Caco-2 (cell line): ENCODE measurements at regions not wholly inside any gene's neighbourhood (a gene's known extent, or its start where the extent isn't known, plus 50 kb on each side); places are given as distances from the start of the nearest gene placed in this dataset.

Experiments used
- BruUV-seq: library from RNA; stranded (reverse); fragments of 400-500 nt; replicated peaks from 2 replicates; lab custom pipeline; 2021; lab: Mats Ljungman, UMichigan
- CTCF ChIA-PET: fragments of 300-600 bp; sonication (Branson Sonifier 250); formaldehyde crosslinking; loops from one replicate; lab custom pipeline; 2022; ENCODE audit warnings: antibody characterized with exemption; lab: Charles Lee
- POLR2A ChIA-PET: fragments of 300-600 bp; sonication (Branson Sonifier 250); formaldehyde crosslinking; loops from one replicate; lab custom pipeline; 2022; ENCODE audit warnings: antibody characterized with exemption; lab: Charles Lee
- DNase-seq, 2 experiments: peaks; one replicate each; pipeline versions ENCODE4 v3.0.0 to v3.0.0-alpha.2; 2020 to 2022
- H3K27me3 ChIP-seq: replicated peaks from 2 replicates; pipeline ENCODE4 v1.6.0; 2011; ENCODE audit warnings: low read length; ENCODE audit not compliant: control insufficient read depth, insufficient read depth
- H3K36me3 ChIP-seq: 2 replicates; pipeline ENCODE4 v1.5.1; 2011; ENCODE audit warnings: low read length; ENCODE audit not compliant: control insufficient read depth, insufficient read depth
- H3K4me1 ChIP-seq: fragments of 250-450 bp; sonication (Bioruptor Pico); 2 replicates; pipeline ENCODE4 v1.5.1; 2020; ENCODE audit warnings: mild to moderate bottlenecking
- H3K4me3 ChIP-seq: 2 replicates; pipeline ENCODE4 v1.5.1; 2011; ENCODE audit warnings: low read depth, mild to moderate bottlenecking, control low read depth, low read length
- H3K9me3 ChIP-seq: fragments of 250-450 bp; sonication (Bioruptor Pico); 2 replicates; pipeline ENCODE4 v1.5.1; 2020; ENCODE audit warnings: mild to moderate bottlenecking, moderate library complexity
- H3K27ac Mint-ChIP-seq: one replicate; pipeline ENCODE4 v1.8.0; 2022; ENCODE audit warnings: mixed read lengths; ENCODE audit not compliant: unreplicated experiment
- H3K27me3 Mint-ChIP-seq: one replicate; pipeline ENCODE4 v1.8.0; 2022; ENCODE audit warnings: mixed read lengths; ENCODE audit not compliant: insufficient read depth, unreplicated experiment
- H3K36me3 Mint-ChIP-seq: one replicate; pipeline ENCODE4 v1.8.0; 2022; ENCODE audit warnings: mild to moderate bottlenecking, mixed read lengths; ENCODE audit not compliant: insufficient read depth, unreplicated experiment
- H3K4me1 Mint-ChIP-seq: one replicate; pipeline ENCODE4 v1.8.0; 2022; ENCODE audit warnings: low read depth, mixed read lengths; ENCODE audit not compliant: unreplicated experiment
- H3K4me3 Mint-ChIP-seq: one replicate; pipeline ENCODE4 v1.8.0; 2022; ENCODE audit warnings: mild to moderate bottlenecking, moderate library complexity, mixed read lengths; ENCODE audit not compliant: unreplicated experiment
- H3K9me3 Mint-ChIP-seq: one replicate; pipeline ENCODE4 v1.8.0; 2022; ENCODE audit warnings: mixed read lengths; ENCODE audit not compliant: unreplicated experiment
- intact Hi-C: fragments of 100-400 bp; cut with micrococcal nuclease; formaldehyde crosslinking; loops from one replicate; pipeline ENCODE4 v1.10.0; 2022; ENCODE audit not compliant: unreplicated experiment
- TF ChIP-seq, protein P1 (sequence below), 2 experiments: fragments of 200-600 bp in 1 of 2; IDR thresholded peaks; 1 replicate in 1 of 2; 2 replicates in 1 of 2; pipeline versions ENCODE4 v1.5.1 to v1.8.0; 2011 to 2022; ENCODE audit warnings: antibody characterized with exemption in 1 of 2, control low read depth in 1 of 2, inconsistent platforms in 1 of 2, low read depth in 1 of 2, low read length in 1 of 2, mild to moderate bottlenecking in 1 of 2, moderate library complexity in 1 of 2; ENCODE audit not compliant: insufficient read depth in 1 of 2, severe bottlenecking in 1 of 2, unreplicated experiment in 1 of 2

GRCh38 chr1:60665311-60665710 is 417.1 kb upstream of the NFIA start:
- H3K4me1 Mint-ChIP-seq: no peaks in the 10 kb centered on the region
- H3K27me3 Mint-ChIP-seq: peaks cover 12% of the 10 kb centered on the region
- DNase-seq: no peak
- Histone ChIP-seq H3K27me3 (no peaks in the 10 kb centered on the region), H3K4me3 (no peak overlapping the region), H3K36me3 (no peaks in the 10 kb centered on the region), H3K9me3 (no peaks in the 10 kb centered on the region), H3K4me1 (no peaks in the 10 kb centered on the region)
- no peaks in the 10 kb centered on the region for H3K9me3 Mint-ChIP-seq
- TF ChIP-seq, protein P1, sequence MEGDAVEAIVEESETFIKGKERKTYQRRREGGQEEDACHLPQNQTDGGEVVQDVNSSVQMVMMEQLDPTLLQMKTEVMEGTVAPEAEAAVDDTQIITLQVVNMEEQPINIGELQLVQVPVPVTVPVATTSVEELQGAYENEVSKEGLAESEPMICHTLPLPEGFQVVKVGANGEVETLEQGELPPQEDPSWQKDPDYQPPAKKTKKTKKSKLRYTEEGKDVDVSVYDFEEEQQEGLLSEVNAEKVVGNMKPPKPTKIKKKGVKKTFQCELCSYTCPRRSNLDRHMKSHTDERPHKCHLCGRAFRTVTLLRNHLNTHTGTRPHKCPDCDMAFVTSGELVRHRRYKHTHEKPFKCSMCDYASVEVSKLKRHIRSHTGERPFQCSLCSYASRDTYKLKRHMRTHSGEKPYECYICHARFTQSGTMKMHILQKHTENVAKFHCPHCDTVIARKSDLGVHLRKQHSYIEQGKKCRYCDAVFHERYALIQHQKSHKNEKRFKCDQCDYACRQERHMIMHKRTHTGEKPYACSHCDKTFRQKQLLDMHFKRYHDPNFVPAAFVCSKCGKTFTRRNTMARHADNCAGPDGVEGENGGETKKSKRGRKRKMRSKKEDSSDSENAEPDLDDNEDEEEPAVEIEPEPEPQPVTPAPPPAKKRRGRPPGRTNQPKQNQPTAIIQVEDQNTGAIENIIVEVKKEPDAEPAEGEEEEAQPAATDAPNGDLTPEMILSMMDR (IDR thresholded peaks at IDR 0.05; ENCODE audit: insufficient read depth in 1 of 2, low read depth in 1 of 2, low read length in 1 of 2, severe bottlenecking in 1 of 2, unreplicated experiment in 1 of 2): no peak
- no peak overlapping the region for H3K27ac Mint-ChIP-seq
- no peaks in the 10 kb centered on the region for H3K36me3 Mint-ChIP-seq
- intact Hi-C loops: no loop called here
- ChIA-PET POLR2A (no interaction called here), CTCF (no interaction called here)
- BruUV-seq: no TSS peak
- no peak overlapping the region for H3K4me3 Mint-ChIP-seq

- H3K27me3 ChIP-seq: no peaks in the 10 kb centered on the region
- intact Hi-C loops: no loop called here
- H3K27ac Mint-ChIP-seq: no peak overlapping the region
- POLR2A ChIA-PET: no interaction called here
- H3K4me1 ChIP-seq: no peaks in the 10 kb centered on the region
- DNase-seq: no peak
- no peak overlapping the region for H3K4me3 ChIP-seq
- H3K27me3 Mint-ChIP-seq: peaks cover 12% of the 10 kb centered on the region
- no peaks in the 10 kb centered on the region for H3K36me3 Mint-ChIP-seq
- no peak overlapping the region for H3K4me3 Mint-ChIP-seq
- CTCF ChIA-PET: no interaction called here
- no peaks in the 10 kb centered on the region for H3K9me3 ChIP-seq
- no peaks in the 10 kb centered on the region for H3K9me3 Mint-ChIP-seq
- no TSS peak for BruUV-seq
- no peaks in the 10 kb centered on the region for H3K4me1 Mint-ChIP-seq
- TF ChIP-seq, protein P1 (IDR thresholded peaks at IDR 0.05; ENCODE audit: insufficient read depth in 1 of 2, low read depth in 1 of 2, low read length in 1 of 2, severe bottlenecking in 1 of 2, unreplicated experiment in 1 of 2): no peak
- H3K36me3 ChIP-seq: no peaks in the 10 kb centered on the region
These were observed 418.2 kb upstream of the NFIA start for GRCh38 chr1:60664086-60664625.

- no TSS peak for BruUV-seq
- H3K9me3 Mint-ChIP-seq: no peaks in the 10 kb centered on the region
- CTCF ChIA-PET: no interaction called here
- H3K9me3 ChIP-seq: no peaks in the 10 kb centered on the region
- no peak overlapping the region for H3K4me3 ChIP-seq
- no peaks in the 10 kb centered on the region for H3K4me1 Mint-ChIP-seq
- no peaks in the 10 kb centered on the region for H3K36me3 ChIP-seq
- peaks cover 15% of the 10 kb centered on the region for H3K27me3 Mint-ChIP-seq
- H3K27ac Mint-ChIP-seq: no peak overlapping the region
- POLR2A ChIA-PET: no interaction called here
- no peaks in the 10 kb centered on the region for H3K4me1 ChIP-seq
- no peaks in the 10 kb centered on the region for H3K36me3 Mint-ChIP-seq
- TF ChIP-seq, protein P1 (IDR thresholded peaks at IDR 0.05; ENCODE audit: insufficient read depth in 1 of 2, low read depth in 1 of 2, low read length in 1 of 2, severe bottlenecking in 1 of 2, unreplicated experiment in 1 of 2): no peak
- intact Hi-C loops: no loop called here
- DNase-seq: no peak
- H3K4me3 Mint-ChIP-seq: no peak overlapping the region
- H3K27me3 ChIP-seq: no peaks in the 10 kb centered on the region
These were observed 419.8 kb upstream of the NFIA start for GRCh38 chr1:60662486-60663044.
